Heart left ventricle (tissue), 13 donors: ENCODE measurements at regions not wholly inside any gene's neighbourhood (a gene's known extent, or its start where the extent isn't known, plus 50 kb on each side); places are given as distances from the start of the nearest gene placed in this dataset.

Experiments
- CTCF ChIP-seq, 12 donors: fragments of 200-600 bp; sonication (generic) in 4 of 12; IDR thresholded peaks; one replicate each; pipeline versions ENCODE4 v1.5.0 to v1.8.0; 2018 to 2022; ENCODE audit warnings: antibody characterized with exemption in 12 of 12, mild to moderate bottlenecking in 5 of 12
- POLR2A ChIP-seq, 2 donors: fragments of 450-650 bp; IDR thresholded peaks; one replicate each; pipeline ENCODE4 v1.6.1; 2017; ENCODE audit warnings: antibody characterized with exemption in 2 of 2, mild to moderate bottlenecking in 2 of 2, moderate library complexity in 2 of 2
- donor health status: ischemic (EF 13 %, LVEDD 7.1; RV severe dilation, severe dysfunction).
- donor health status: DM: no; HTN: yes; CAD: no.
- donor health status: DM: no; HTN: no; CAD: no.
- donor health status: ischemic (EF 25% LVEDD 6.9; RV normal size, moderate dysfunction).
- donor health status: ischemic (EF 25% LVEDD 5.7; RV mildly dilated, moderate dysfunction).
- donor health status: ischemic (EF 35%, LVEDD 5.7; RV mildly dilated, moderate dysfunction).
- donor health status: nonischemic (EF 11% LVEDD 7.7; RV severe dilation, severe dysfunction).
- donor health status: DM: yes; HTN: yes; CAD: no.
- donor health status: PGD.
- donor health status: ischemic (EF 29% LVEDD 5.4; RV normal size, mild dysfunction).
- donor health status: nonischemic (EF 23%, LVEDD 6.1; RV moderate dilation, normal function).

GRCh38 chr2:217471319-217471718 lies 531.5 kb downstream of the TNS1 start:
- no peak for TF ChIP-seq CTCF (IDR thresholded peaks at IDR 0.05)
- TF ChIP-seq POLR2A (IDR thresholded peaks at IDR 0.05): no peak
